Smooth muscle cell (in vitro differentiated cells): ENCODE measurements at regions not wholly inside any gene's neighbourhood (a gene's known extent, or its start where the extent isn't known, plus 50 kb on each side); places are given as distances from the start of the nearest gene placed in this dataset.

ENCODE experiments used
- DNase-seq: peaks from one replicate; lab custom pipeline; 2025; ENCODE audit not compliant: unreplicated experiment; lab: John Stamatoyannopoulos, UW
- H2AFZ ChIP-seq: fragments of 200-600 bp; sonication (generic); 2 replicates; pipeline ENCODE4 v1.6.0; 2016; ENCODE audit warnings: antibody characterized with exemption, low read depth, mild to moderate bottlenecking
- H3F3A ChIP-seq: fragments of 200-600 bp; sonication (generic); 2 replicates; pipeline ENCODE4 v1.6.0; 2017; ENCODE audit warnings: antibody characterized with exemption, low read depth
- H3K27ac ChIP-seq: fragments of 200-600 bp; sonication (generic); 2 replicates; pipeline ENCODE4 v1.5.1; 2016; ENCODE audit warnings: low read depth, mild to moderate bottlenecking
- H3K27me3 ChIP-seq: fragments of 200-600 bp; sonication (generic); 2 replicates; pipeline ENCODE4 v1.6.1; 2016; ENCODE audit warnings: low read depth, mild to moderate bottlenecking
- H3K36me3 ChIP-seq: fragments of 200-600 bp; sonication (generic); 2 replicates; pipeline ENCODE4 v1.5.1; 2016; ENCODE audit warnings: low read depth
- H3K4me1 ChIP-seq: fragments of 200-600 bp; sonication (generic); 2 replicates; pipeline ENCODE4 v1.5.1; 2016; ENCODE audit warnings: low read depth
- H3K4me2 ChIP-seq: fragments of 200-600 bp; sonication (generic); 2 replicates; pipeline ENCODE4 v1.6.0; 2016; ENCODE audit warnings: mild to moderate bottlenecking
- H3K4me3 ChIP-seq: fragments of 200-600 bp; sonication (generic); 2 replicates; pipeline ENCODE4 v1.5.1; 2016; ENCODE audit warnings: mild to moderate bottlenecking
- H3K79me2 ChIP-seq: fragments of 200-600 bp; sonication (generic); 2 replicates; pipeline ENCODE4 v1.6.0; 2016; ENCODE audit warnings: low read depth, mild to moderate bottlenecking
- H3K9ac ChIP-seq: fragments of 200-600 bp; sonication (generic); 2 replicates; pipeline ENCODE4 v1.6.0; 2016; ENCODE audit warnings: low read depth
- H3K9me3 ChIP-seq: fragments of 200-600 bp; sonication (generic); replicated peaks from 2 replicates; pipeline ENCODE4 v1.5.1; 2016; ENCODE audit warnings: low read depth
- H4K20me1 ChIP-seq: fragments of 200-600 bp; sonication (generic); 2 replicates; pipeline ENCODE4 v1.6.0; 2016; ENCODE audit warnings: low read depth
- CTCF ChIP-seq: fragments of 200-600 bp; sonication (generic); IDR thresholded peaks from 2 replicates; pipeline ENCODE4 v1.5.1; 2017; ENCODE audit warnings: borderline replicate concordance, mild to moderate bottlenecking, antibody characterized with exemption; ENCODE audit not compliant: insufficient read depth, poor library complexity, severe bottlenecking
- WGBS: methylation state at CpG from one replicate; pipeline ENCODE4 v1.1.7; 2016; ENCODE audit warnings: low lambda C conversion rate; 5-methylcytosine and 5-hydroxymethylcytosine counted together

GRCh38 chr16:5505091-5505887, 407.7 kb upstream of the EEF2KMT start:
- Histone ChIP-seq H3K27ac (no peak overlapping the region), H3K36me3 (no peaks in the 10 kb centered on the region), H3K4me2 (no peak overlapping the region), H3K27me3 (peaks cover 7% of the 10 kb centered on the region), H3K4me3 (no peak overlapping the region), H3K9me3 (no peaks in the 10 kb centered on the region), H3F3A (no peaks in the 10 kb centered on the region), H2AFZ (no peak overlapping the region), H3K9ac (no peak overlapping the region), H3K4me1 (no peaks in the 10 kb centered on the region), H3K79me2 (no peaks in the 10 kb centered on the region), H4K20me1 (no peaks in the 10 kb centered on the region)
- no peak for DNase-seq
- 56% methylated on average over 6 of the region's 6 CpGs for whole genome bisulfite sequencing
- no peak for TF ChIP-seq CTCF

DNA sequence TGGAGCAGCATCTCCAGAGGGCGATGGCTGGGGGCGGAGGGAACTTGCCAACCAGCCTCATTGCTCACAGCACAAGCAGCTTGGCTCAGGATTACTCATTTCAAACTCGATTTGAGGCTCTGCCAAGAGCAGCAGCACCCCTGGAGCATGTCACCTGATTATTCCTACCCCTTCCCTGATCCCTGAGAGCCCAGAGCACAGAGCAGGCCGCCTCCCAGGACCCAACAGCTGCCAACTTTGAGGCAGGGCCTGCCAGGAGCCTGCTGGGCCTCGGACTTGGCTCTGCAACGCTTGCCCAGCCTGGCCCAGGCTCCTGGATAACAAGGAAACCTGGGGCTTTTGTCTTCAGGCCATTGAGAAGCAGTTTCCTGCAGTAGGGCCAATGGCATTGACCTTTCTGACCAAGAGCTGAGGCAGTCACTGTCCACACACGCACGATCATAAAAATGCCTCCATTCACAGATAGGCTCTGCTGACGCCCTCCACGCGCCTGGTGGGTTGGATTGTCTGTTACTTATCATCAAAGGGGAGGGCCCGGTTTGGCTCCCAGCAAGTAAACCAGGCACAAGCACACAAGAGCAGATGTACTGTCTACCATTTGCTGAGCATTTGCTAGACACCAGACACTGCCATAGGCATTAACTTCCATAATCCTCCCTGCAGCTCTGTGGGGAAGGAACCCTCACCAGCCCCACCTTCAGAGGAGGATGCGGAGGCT, 406.6 kb upstream of the EEF2KMT start:
- Histone ChIP-seq H3K36me3 (no peaks in the 10 kb centered on the region), H3K27me3 (peaks cover 7% of the 10 kb centered on the region), H3K27ac (no peak overlapping the region), H3K9ac (no peak overlapping the region), H3K4me2 (no peak overlapping the region), H4K20me1 (no peaks in the 10 kb centered on the region), H3K4me3 (no peak overlapping the region), H3F3A (no peaks in the 10 kb centered on the region), H3K9me3 (no peaks in the 10 kb centered on the region), H2AFZ (no peak overlapping the region), H3K4me1 (no peaks in the 10 kb centered on the region), H3K79me2 (no peaks in the 10 kb centered on the region)
- no peak for TF ChIP-seq CTCF
- DNase-seq: no peak
- 42% methylated on average over 13 of the region's 13 CpGs for WGBS

- TF ChIP-seq CTCF: no peak
- no peak for DNase-seq
- no peaks in the 10 kb centered on the region for H4K20me1 ChIP-seq
- H3K36me3 ChIP-seq: no peaks in the 10 kb centered on the region
- 80% methylated on average over 6 of the region's 6 CpGs for WGBS
- H3F3A ChIP-seq: no peaks in the 10 kb centered on the region
- no peak overlapping the region for H3K9ac ChIP-seq
- H3K4me3 ChIP-seq: no peak overlapping the region
- H3K27me3 ChIP-seq: peaks cover 10% of the 10 kb centered on the region
- H3K27ac ChIP-seq: no peak overlapping the region
- H3K9me3 ChIP-seq: no peaks in the 10 kb centered on the region
- H3K4me1 ChIP-seq: no peaks in the 10 kb centered on the region
- H3K79me2 ChIP-seq: no peaks in the 10 kb centered on the region
- H2AFZ ChIP-seq: no peak overlapping the region
- H3K4me2 ChIP-seq: no peak overlapping the region
Measured at GRCh38 chr16:5502944-5503343, 405.3 kb upstream of the EEF2KMT start.
